Neural progenitor cell (in vitro differentiated cells): ENCODE measurements at regions not wholly inside any gene's neighbourhood (a gene's known extent, or its start where the extent isn't known, plus 50 kb on each side); places are given as distances from the start of the nearest gene placed in this dataset.

Experiments used
- CTCF ChIP-seq: fragments of 200-600 bp; sonication (generic); IDR thresholded peaks from 2 replicates; pipeline ENCODE4 v1.5.1; 2017; ENCODE audit warnings: antibody characterized with exemption, mild to moderate bottlenecking
- EZH2 ChIP-seq: fragments of 200-600 bp; sonication (generic); IDR thresholded peaks from 2 replicates; pipeline ENCODE4 v1.6.1; 2017; ENCODE audit warnings: antibody characterized with exemption, mild to moderate bottlenecking, moderate library complexity
- EZH2phosphoT487 ChIP-seq: fragments of 200-600 bp; sonication (generic); IDR thresholded peaks from 2 replicates; pipeline ENCODE4 v1.6.1; 2017; ENCODE audit warnings: antibody characterized with exemption

GRCh38 chr7:68715907-68716306 is 882.4 kb upstream of the AUTS2 start:
- TF ChIP-seq EZH2 (no peak), CTCF (no peak), EZH2phosphoT487 (no peak)
